Immature natural killer cell (primary cell): ENCODE measurements at regions not wholly inside any gene's neighbourhood (a gene's known extent, or its start where the extent isn't known, plus 50 kb on each side); places are given as distances from the start of the nearest gene placed in this dataset.

ENCODE experiments used
- DNase-seq, 3 donors: peaks; one replicate each; pipeline ENCODE4 v3.0.0; 2022; ENCODE audit warnings: mixed read lengths in 1 of 3
- H3K27ac Mint-ChIP-seq, 6 donors: one replicate each; pipeline ENCODE4 v1.8.0; 2020; ENCODE audit warnings: mixed read lengths in 6 of 6, mild to moderate bottlenecking in 5 of 6, inconsistent platforms in 4 of 6, moderate library complexity in 3 of 6
- H3K27me3 Mint-ChIP-seq, 3 donors: one replicate each; pipeline ENCODE4 v1.8.0; 2020 to 2021; ENCODE audit warnings: low read depth in 3 of 3, mild to moderate bottlenecking in 3 of 3, mixed read lengths in 3 of 3, moderate library complexity in 3 of 3, inconsistent platforms in 1 of 3
- H3K36me3 Mint-ChIP-seq, 3 donors: one replicate each; pipeline ENCODE4 v1.8.0; 2020; ENCODE audit warnings: mixed read lengths in 3 of 3, inconsistent platforms in 2 of 3, mild to moderate bottlenecking in 2 of 3
- H3K4me1 Mint-ChIP-seq, 2 donors: one replicate each; pipeline ENCODE4 v1.8.0; 2020; ENCODE audit warnings: inconsistent platforms in 2 of 2, mild to moderate bottlenecking in 2 of 2, mixed read lengths in 2 of 2, moderate library complexity in 1 of 2
- H3K4me3 Mint-ChIP-seq, 5 donors: one replicate each; pipeline ENCODE4 v1.8.0; 2020; ENCODE audit warnings: mild to moderate bottlenecking in 5 of 5, mixed read lengths in 5 of 5, inconsistent platforms in 3 of 5, moderate library complexity in 3 of 5
- H3K9me3 Mint-ChIP-seq, 6 donors: one replicate each; pipeline ENCODE4 v1.8.0; 2020; ENCODE audit warnings: mild to moderate bottlenecking in 6 of 6, mixed read lengths in 6 of 6, inconsistent platforms in 4 of 6, moderate library complexity in 3 of 6

- Mint-ChIP-seq H3K27ac (no peak overlapping the region), H3K4me1 (no peaks in the 10 kb centered on the region), H3K9me3 (no peaks in the 10 kb centered on the region), H3K4me3 (no peak overlapping the region), H3K27me3 (peaks cover 4 to 8% (median 7%) of the 10 kb centered on the region in 3 donors), H3K36me3 (no peaks in the 10 kb centered on the region)
- no peak for DNase-seq
These were observed 119.3 kb upstream of the TCERG1L start for GRCh38 chr10:131430716-131431412.

GRCh38 chr10:131431533-131431932, 120.0 kb upstream of the TCERG1L start:
- H3K27ac Mint-ChIP-seq: no peak overlapping the region
- no peaks in the 10 kb centered on the region for H3K4me1 Mint-ChIP-seq

GRCh38 chr10:131431978-131432690, 120.6 kb upstream of the TCERG1L start:
- no peak overlapping the region for H3K4me3 Mint-ChIP-seq
- no peaks in the 10 kb centered on the region for H3K4me1 Mint-ChIP-seq
- H3K27ac Mint-ChIP-seq: no peak overlapping the region
- no peaks in the 10 kb centered on the region for H3K36me3 Mint-ChIP-seq
- H3K27me3 Mint-ChIP-seq: peaks cover 4 to 7% (median 7%) of the 10 kb centered on the region in 3 donors
- no peaks in the 10 kb centered on the region for H3K9me3 Mint-ChIP-seq
- DNase-seq: no peak

More at GRCh38 chr10:131431533-131431932, 120.0 kb upstream of the TCERG1L start:
- peaks cover 4 to 7% (median 7%) of the 10 kb centered on the region in 3 donors for H3K27me3 Mint-ChIP-seq
- no peak for DNase-seq
- H3K4me3 Mint-ChIP-seq: no peak overlapping the region
- no peaks in the 10 kb centered on the region for H3K9me3 Mint-ChIP-seq
- H3K36me3 Mint-ChIP-seq: no peaks in the 10 kb centered on the region

- Mint-ChIP-seq H3K36me3 (no peaks in the 10 kb centered on the region), H3K27me3 (peaks cover 4 to 7% (median 7%) of the 10 kb centered on the region in 3 donors), H3K27ac (no peak overlapping the region), H3K4me1 (no peaks in the 10 kb centered on the region), H3K9me3 (no peaks in the 10 kb centered on the region), H3K4me3 (no peak overlapping the region)
- DNase-seq: no peak
These were observed 122.0 kb upstream of the TCERG1L start for GRCh38 chr10:131433568-131433967.

- H3K4me3 Mint-ChIP-seq: no peak overlapping the region
- DNase-seq: no peak
- peaks cover 4 to 10% (median 8%) of the 10 kb centered on the region in 3 donors for H3K27me3 Mint-ChIP-seq
- no peaks in the 10 kb centered on the region for H3K4me1 Mint-ChIP-seq
- H3K9me3 Mint-ChIP-seq: no peaks in the 10 kb centered on the region
- H3K27ac Mint-ChIP-seq: no peak overlapping the region
- no peaks in the 10 kb centered on the region for H3K36me3 Mint-ChIP-seq
These were observed 123.7 kb upstream of the TCERG1L start for GRCh38 chr10:131435232-131435631.

- DNase-seq: no peak
- Mint-ChIP-seq H3K4me3 (no peak overlapping the region), H3K4me1 (no peaks in the 10 kb centered on the region), H3K27me3 (peaks cover 4 to 10% (median 8%) of the 10 kb centered on the region in 3 donors), H3K9me3 (no peaks in the 10 kb centered on the region), H3K36me3 (no peaks in the 10 kb centered on the region), H3K27ac (no peak overlapping the region)
These were observed 124.4 kb upstream of the TCERG1L start for GRCh38 chr10:131435760-131436457.

- Mint-ChIP-seq H3K27ac (no peak overlapping the region), H3K27me3 (peaks cover 4 to 11% (median 8%) of the 10 kb centered on the region in 3 donors), H3K4me3 (no peak overlapping the region), H3K4me1 (no peaks in the 10 kb centered on the region), H3K36me3 (no peaks in the 10 kb centered on the region), H3K9me3 (no peaks in the 10 kb centered on the region)
- DNase-seq: no peak
These were observed 124.9 kb upstream of the TCERG1L start for GRCh38 chr10:131436458-131436857.

GRCh38 chr10:131437556-131438475, 126.3 kb upstream of the TCERG1L start:
- Mint-ChIP-seq H3K27ac (no peak overlapping the region), H3K4me3 (no peak overlapping the region), H3K36me3 (no peaks in the 10 kb centered on the region), H3K9me3 (no peaks in the 10 kb centered on the region), H3K27me3 (peaks cover 0 to 9% (median 6%) of the 10 kb centered on the region in 3 donors), H3K4me1 (no peaks in the 10 kb centered on the region)
- no peak for DNase-seq

- no peak overlapping the region for H3K4me3 Mint-ChIP-seq
- H3K27ac Mint-ChIP-seq: no peak overlapping the region
- H3K4me1 Mint-ChIP-seq: no peaks in the 10 kb centered on the region
- no peaks in the 10 kb centered on the region for H3K36me3 Mint-ChIP-seq
- H3K27me3 Mint-ChIP-seq: peaks cover 0 to 6% (median 6%) of the 10 kb centered on the region in 3 donors
- H3K9me3 Mint-ChIP-seq: no peaks in the 10 kb centered on the region
- DNase-seq: no peak
These were observed 127.1 kb upstream of the TCERG1L start for GRCh38 chr10:131438665-131439064.

GRCh38 chr10:131439705-131440104, 128.2 kb upstream of the TCERG1L start:
- no peak overlapping the region for H3K4me3 Mint-ChIP-seq
- peaks cover 0 to 6% (median 6%) of the 10 kb centered on the region in 3 donors for H3K27me3 Mint-ChIP-seq
- DNase-seq: no peak
- no peak overlapping the region for H3K27ac Mint-ChIP-seq
- H3K36me3 Mint-ChIP-seq: no peaks in the 10 kb centered on the region
- H3K4me1 Mint-ChIP-seq: no peaks in the 10 kb centered on the region
- no peaks in the 10 kb centered on the region for H3K9me3 Mint-ChIP-seq

- H3K36me3 Mint-ChIP-seq: no peaks in the 10 kb centered on the region
- no peaks in the 10 kb centered on the region for H3K4me1 Mint-ChIP-seq
- peaks cover 0 to 11% (median 6%) of the 10 kb centered on the region in 3 donors for H3K27me3 Mint-ChIP-seq
- H3K4me3 Mint-ChIP-seq: no peak overlapping the region
- DNase-seq: no peak
- no peaks in the 10 kb centered on the region for H3K9me3 Mint-ChIP-seq
- no peak overlapping the region for H3K27ac Mint-ChIP-seq
These were observed 129.2 kb upstream of the TCERG1L start for GRCh38 chr10:131440405-131441360.

- Mint-ChIP-seq H3K27ac (no peak overlapping the region), H3K4me3 (no peak overlapping the region), H3K27me3 (peaks cover 0 to 12% (median 6%) of the 10 kb centered on the region in 3 donors), H3K9me3 (no peaks in the 10 kb centered on the region), H3K4me1 (no peaks in the 10 kb centered on the region), H3K36me3 (no peaks in the 10 kb centered on the region)
- no peak for DNase-seq
These were observed 130.8 kb upstream of the TCERG1L start for GRCh38 chr10:131442271-131442670.
